Caco-2 (cell line): ENCODE measurements at regions not wholly inside any gene's neighbourhood (a gene's known extent, or its start where the extent isn't known, plus 50 kb on each side); places are given as distances from the start of the nearest gene placed in this dataset.

Source experiments
- BruUV-seq: library from RNA; stranded (reverse); fragments of 400-500 nt; replicated peaks from 2 replicates; lab custom pipeline; 2021; lab: Mats Ljungman, UMichigan
- CTCF ChIA-PET: fragments of 300-600 bp; sonication (Branson Sonifier 250); formaldehyde crosslinking; loops from one replicate; lab custom pipeline; 2022; ENCODE audit warnings: antibody characterized with exemption; lab: Charles Lee
- POLR2A ChIA-PET: fragments of 300-600 bp; sonication (Branson Sonifier 250); formaldehyde crosslinking; loops from one replicate; lab custom pipeline; 2022; ENCODE audit warnings: antibody characterized with exemption; lab: Charles Lee
- DNase-seq, 2 experiments: peaks; one replicate each; pipeline versions ENCODE4 v3.0.0 to v3.0.0-alpha.2; 2020 to 2022
- H3K27me3 ChIP-seq: replicated peaks from 2 replicates; pipeline ENCODE4 v1.6.0; 2011; ENCODE audit warnings: low read length; ENCODE audit not compliant: control insufficient read depth, insufficient read depth
- H3K36me3 ChIP-seq: 2 replicates; pipeline ENCODE4 v1.5.1; 2011; ENCODE audit warnings: low read length; ENCODE audit not compliant: control insufficient read depth, insufficient read depth
- H3K4me1 ChIP-seq: fragments of 250-450 bp; sonication (Bioruptor Pico); 2 replicates; pipeline ENCODE4 v1.5.1; 2020; ENCODE audit warnings: mild to moderate bottlenecking
- H3K4me3 ChIP-seq: 2 replicates; pipeline ENCODE4 v1.5.1; 2011; ENCODE audit warnings: low read depth, mild to moderate bottlenecking, control low read depth, low read length
- H3K9me3 ChIP-seq: fragments of 250-450 bp; sonication (Bioruptor Pico); 2 replicates; pipeline ENCODE4 v1.5.1; 2020; ENCODE audit warnings: mild to moderate bottlenecking, moderate library complexity
- H3K27ac Mint-ChIP-seq: one replicate; pipeline ENCODE4 v1.8.0; 2022; ENCODE audit warnings: mixed read lengths; ENCODE audit not compliant: unreplicated experiment
- H3K27me3 Mint-ChIP-seq: one replicate; pipeline ENCODE4 v1.8.0; 2022; ENCODE audit warnings: mixed read lengths; ENCODE audit not compliant: insufficient read depth, unreplicated experiment
- H3K36me3 Mint-ChIP-seq: one replicate; pipeline ENCODE4 v1.8.0; 2022; ENCODE audit warnings: mild to moderate bottlenecking, mixed read lengths; ENCODE audit not compliant: insufficient read depth, unreplicated experiment
- H3K4me1 Mint-ChIP-seq: one replicate; pipeline ENCODE4 v1.8.0; 2022; ENCODE audit warnings: low read depth, mixed read lengths; ENCODE audit not compliant: unreplicated experiment
- H3K4me3 Mint-ChIP-seq: one replicate; pipeline ENCODE4 v1.8.0; 2022; ENCODE audit warnings: mild to moderate bottlenecking, moderate library complexity, mixed read lengths; ENCODE audit not compliant: unreplicated experiment
- H3K9me3 Mint-ChIP-seq: one replicate; pipeline ENCODE4 v1.8.0; 2022; ENCODE audit warnings: mixed read lengths; ENCODE audit not compliant: unreplicated experiment
- CTCF ChIP-seq, 2 experiments: fragments of 200-600 bp in 1 of 2; IDR thresholded peaks; 1 replicate in 1 of 2; 2 replicates in 1 of 2; pipeline versions ENCODE4 v1.5.1 to v1.8.0; 2011 to 2022; ENCODE audit warnings: antibody characterized with exemption in 1 of 2, control low read depth in 1 of 2, inconsistent platforms in 1 of 2, low read depth in 1 of 2, low read length in 1 of 2, mild to moderate bottlenecking in 1 of 2, moderate library complexity in 1 of 2; ENCODE audit not compliant: insufficient read depth in 1 of 2, severe bottlenecking in 1 of 2, unreplicated experiment in 1 of 2
- intact Hi-C: fragments of 100-400 bp; cut with micrococcal nuclease; formaldehyde crosslinking; loops from one replicate; pipeline ENCODE4 v1.10.0; 2022; ENCODE audit not compliant: unreplicated experiment

GRCh38 chr17:6330936-6331335, 104.0 kb downstream of the AIPL1 start:
- Mint-ChIP-seq H3K27ac (no peak overlapping the region), H3K4me1 (no peaks in the 10 kb centered on the region), H3K4me3 (no peak overlapping the region), H3K36me3 (peaks cover 5% of the 10 kb centered on the region), H3K27me3 (peaks cover 3% of the 10 kb centered on the region), H3K9me3 (no peaks in the 10 kb centered on the region)
- H3K4me1 ChIP-seq, result no peaks in the 10 kb centered on the region
- POLR2A ChIA-PET, result no interaction called here
- no TSS peak for BruUV-seq
- H3K4me3 ChIP-seq, result no peak overlapping the region
- H3K9me3 ChIP-seq, result no peaks in the 10 kb centered on the region
- intact Hi-C loops, result no loop called here
- H3K27me3 ChIP-seq, result no peaks in the 10 kb centered on the region
- no peak for TF ChIP-seq CTCF (IDR thresholded peaks at IDR 0.05; ENCODE audit: insufficient read depth in 1 of 2, low read depth in 1 of 2, low read length in 1 of 2, severe bottlenecking in 1 of 2, unreplicated experiment in 1 of 2)
- CTCF ChIA-PET, result no interaction called here
- no peaks in the 10 kb centered on the region for H3K36me3 ChIP-seq
- no peak for DNase-seq

- H3K4me3 ChIP-seq, result no peak overlapping the region
- H3K9me3 ChIP-seq, result no peaks in the 10 kb centered on the region
- peaks cover 5% of the 10 kb centered on the region for H3K36me3 Mint-ChIP-seq
- no peaks in the 10 kb centered on the region for H3K4me1 Mint-ChIP-seq
- H3K4me3 Mint-ChIP-seq, result no peak overlapping the region
- H3K36me3 ChIP-seq, result no peaks in the 10 kb centered on the region
- H3K4me1 ChIP-seq, result no peaks in the 10 kb centered on the region
- no peak for TF ChIP-seq CTCF (IDR thresholded peaks at IDR 0.05; ENCODE audit: insufficient read depth in 1 of 2, low read depth in 1 of 2, low read length in 1 of 2, severe bottlenecking in 1 of 2, unreplicated experiment in 1 of 2)
- intact Hi-C loops, result no loop called here
- ChIA-PET POLR2A (no interaction called here), CTCF (no interaction called here)
- no TSS peak for BruUV-seq
- H3K27me3 ChIP-seq, result no peaks in the 10 kb centered on the region
- H3K27ac Mint-ChIP-seq, result no peak overlapping the region
- no peak for DNase-seq
- H3K27me3 Mint-ChIP-seq, result no peaks in the 10 kb centered on the region
- no peaks in the 10 kb centered on the region for H3K9me3 Mint-ChIP-seq
Measured at GRCh38 chr17:6328279-6328678, 106.6 kb downstream of the AIPL1 start.

GRCh38 chr17:6327007-6327406, 107.9 kb downstream of the AIPL1 start:
- no peaks in the 10 kb centered on the region for H3K27me3 ChIP-seq
- Mint-ChIP-seq H3K27ac (no peak overlapping the region), H3K27me3 (no peaks in the 10 kb centered on the region), H3K4me3 (no peak overlapping the region), H3K36me3 (peaks cover 5% of the 10 kb centered on the region), H3K9me3 (no peaks in the 10 kb centered on the region), H3K4me1 (no peaks in the 10 kb centered on the region)
- DNase-seq, result no peak
- H3K9me3 ChIP-seq, result no peaks in the 10 kb centered on the region
- intact Hi-C loops, result no loop called here
- no peak for TF ChIP-seq CTCF (IDR thresholded peaks at IDR 0.05; ENCODE audit: insufficient read depth in 1 of 2, low read depth in 1 of 2, low read length in 1 of 2, severe bottlenecking in 1 of 2, unreplicated experiment in 1 of 2)
- POLR2A ChIA-PET, result no interaction called here
- no peak overlapping the region for H3K4me3 ChIP-seq
- no peaks in the 10 kb centered on the region for H3K36me3 ChIP-seq
- no TSS peak for BruUV-seq
- CTCF ChIA-PET, result no interaction called here
- H3K4me1 ChIP-seq, result no peaks in the 10 kb centered on the region
